Vagina (tissue), 2 donors: ENCODE measurements at regions not wholly inside any gene's neighbourhood (a gene's known extent, or its start where the extent isn't known, plus 50 kb on each side); places are given as distances from the start of the nearest gene placed in this dataset.

Experiments used
- CTCF ChIP-seq, 3 experiments: fragments of 450-650 bp in 2 of 3; fragments of 200-600 bp in 1 of 3; sonication (generic) in 1 of 3; IDR thresholded peaks; one replicate each; pipeline ENCODE4 v1.5.1; 2017 to 2019; ENCODE audit warnings: antibody characterized with exemption in 3 of 3, mild to moderate bottlenecking in 2 of 3, moderate library complexity in 2 of 3
- POLR2AphosphoS5 ChIP-seq, 2 donors: sonication (generic); formaldehyde crosslinking; IDR thresholded peaks; one replicate each; pipeline ENCODE4 v1.9.0; 2017; ENCODE audit warnings: antibody characterized with exemption in 2 of 2, mild to moderate bottlenecking in 2 of 2, low read depth in 1 of 2; ENCODE audit not compliant: insufficient read depth in 1 of 2

- TF ChIP-seq CTCF (IDR thresholded peaks at IDR 0.05) (no peak), POLR2AphosphoS5 (IDR thresholded peaks at IDR 0.05; ENCODE audit: insufficient read depth in 1 of 2, low read depth in 1 of 2) (no peak)
These were observed 157.7 kb upstream of the COL1A2 start for GRCh38 chr7:94236960-94237359.
